GM21381 (cell line): ENCODE measurements at regions not wholly inside any gene's neighbourhood (a gene's known extent, or its start where the extent isn't known, plus 50 kb on each side); places are given as distances from the start of the nearest gene placed in this dataset.

ENCODE experiments used
- ATAC-seq: cut with Tn5 transposase; IDR thresholded peaks from one replicate; pipeline ENCODE4 v1.9.1; 2021; ENCODE audit warnings: mild to moderate bottlenecking, moderate library complexity; ENCODE audit not compliant: unreplicated experiment

GRCh38 chr4:14284578-14284977 lies 657.1 kb upstream of the BOD1L1 start:
- ATAC-seq = no peak

- ATAC-seq = no peak
These were observed 662.2 kb upstream of the BOD1L1 start for GRCh38 chr4:14289708-14290107.

GRCh38 chr4:14293582-14293981 lies 666.1 kb upstream of the BOD1L1 start:
- ATAC-seq = no peak

- ATAC-seq = no peak
These were observed 667.1 kb upstream of the BOD1L1 start for GRCh38 chr4:14294611-14295010.

- no peak for ATAC-seq
These were observed 671.6 kb upstream of the BOD1L1 start for GRCh38 chr4:14299166-14299565.

- no peak for ATAC-seq
These were observed 674.5 kb upstream of the BOD1L1 start for GRCh38 chr4:14302021-14302420.

- no peak for ATAC-seq
These were observed 676.3 kb upstream of the BOD1L1 start for GRCh38 chr4:14303856-14304255.

- no peak for ATAC-seq
These were observed 680.7 kb upstream of the BOD1L1 start for GRCh38 chr4:14308229-14308651.

- ATAC-seq = no peak
These were observed 681.9 kb upstream of the BOD1L1 start for GRCh38 chr4:14309431-14309830.

- ATAC-seq = no peak
These were observed 686.2 kb upstream of the BOD1L1 start for GRCh38 chr4:14313757-14314156.

GRCh38 chr4:14315129-14315528 lies 687.2 kb upstream of the CPEB2 start:
- no peak for ATAC-seq

- ATAC-seq = no peak
These were observed 684.9 kb upstream of the CPEB2 start for GRCh38 chr4:14317351-14317750.

GRCh38 chr4:14318671-14319070 lies 683.6 kb upstream of the CPEB2 start:
- ATAC-seq = no peak

GRCh38 chr4:14321723-14322122 lies 680.6 kb upstream of the CPEB2 start:
- ATAC-seq = no peak

GRCh38 chr4:14323191-14323590 lies 679.1 kb upstream of the CPEB2 start:
- ATAC-seq = no peak

GRCh38 chr4:14329228-14329627 lies 673.1 kb upstream of the CPEB2 start:
- ATAC-seq = no peak

GRCh38 chr4:14333616-14334015 lies 668.7 kb upstream of the CPEB2 start:
- ATAC-seq = no peak

- ATAC-seq = no peak
These were observed 668.1 kb upstream of the CPEB2 start for GRCh38 chr4:14334166-14334565.

GRCh38 chr4:14335872-14336271 lies 666.4 kb upstream of the CPEB2 start:
- ATAC-seq = no peak

GRCh38 chr4:14336656-14337055 lies 665.6 kb upstream of the CPEB2 start:
- ATAC-seq = no peak

- ATAC-seq = no peak
These were observed 664.2 kb upstream of the CPEB2 start for GRCh38 chr4:14337892-14338584.

GRCh38 chr4:14338585-14339265 lies 663.6 kb upstream of the CPEB2 start:
- ATAC-seq = no peak

- no peak for ATAC-seq
These were observed 662.6 kb upstream of the CPEB2 start for GRCh38 chr4:14339715-14340114.
